PC-3 (cell line): ENCODE measurements at regions not wholly inside any gene's neighbourhood (a gene's known extent, or its start where the extent isn't known, plus 50 kb on each side); places are given as distances from the start of the nearest gene placed in this dataset.

Experiments
- EZH2 ChIP-seq: fragments of 300-600 bp; sonication (generic); IDR thresholded peaks from one replicate; pipeline ENCODE4 v1.6.1; 2017; ENCODE audit warnings: antibody characterized with exemption, mild to moderate bottlenecking, low read length; ENCODE audit not compliant: unreplicated experiment
- EZH2phosphoT487 ChIP-seq: fragments of 300-600 bp; sonication (generic); IDR thresholded peaks from 2 replicates; pipeline ENCODE4 v1.6.1; 2018; ENCODE audit warnings: mild to moderate bottlenecking, antibody characterized with exemption, low read length, borderline replicate concordance

DNA sequence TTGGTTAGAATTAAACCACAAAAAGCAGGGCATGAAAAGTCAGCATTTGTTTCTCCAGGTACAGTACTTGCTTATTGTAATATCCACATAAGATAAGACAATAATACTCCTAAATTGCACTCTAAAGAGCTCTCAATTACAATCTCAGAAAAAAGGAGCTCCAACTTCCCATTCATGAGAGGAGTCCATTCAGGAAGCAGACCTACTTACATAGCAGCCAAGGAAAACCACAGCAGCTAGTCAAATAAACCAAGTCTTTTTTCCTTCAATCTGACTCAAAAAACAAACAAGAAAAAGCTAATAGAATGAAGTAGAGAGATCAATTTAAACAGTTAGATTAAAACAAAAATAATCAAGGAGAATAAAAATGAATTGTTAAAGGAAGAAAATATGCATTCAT lies 885.2 kb upstream of the SLITRK6 start:
- no peak for TF ChIP-seq EZH2
- no peak for TF ChIP-seq EZH2phosphoT487
